ENCODE measurements at regions not wholly inside any gene's neighbourhood (a gene's known extent, or its start where the extent isn't known, plus 50 kb on each side); places are given as distances from the start of the nearest gene placed in this dataset.
A peak's percentile ranks its signal among the peaks of the same experiment; 100 is the strongest.

GRCh38 chr1:18542351-18542750, 61.6 kb downstream of the KLHDC7A start:
- H3K9me3 ChIP-seq (ENCODE audit: low read depth, low read length), result no peaks in the 10 kb centered on the region
- H3K4me3 ChIP-seq, result no peak overlapping the region
- DNase-seq (ENCODE audit: low read depth, low spot score), result no peak
- no peak overlapping the region for H3K9ac ChIP-seq (ENCODE audit: insufficient read length)
- 0 out of 2 replicates have a peak, but pooled peaks cover 3% of the 10 kb centered on the region for H3K36me3 ChIP-seq (ENCODE audit: insufficient read depth, low read length)
- TF ChIP-seq POLR2AphosphoS5 (IDR thresholded peaks at IDR 0.05; ENCODE audit: borderline replicate concordance, low read depth, low read length), result no peak
- no peak for TF ChIP-seq FOXP2 (optimal IDR thresholded peaks at IDR 0.05; ENCODE audit: control extremely low read depth, extremely low read length, insufficient read depth)
- TF ChIP-seq EZH2 (IDR thresholded peaks at IDR 0.05), result no peak
- H3K27ac ChIP-seq, result peak overlapping the region; percentile 55; the same call in 1 of the 2 replicates

- Histone ChIP-seq H3K9me3 (ENCODE audit: low read depth, low read length) (no peaks in the 10 kb centered on the region), H3K27ac (no peak overlapping the region), H3K9ac (ENCODE audit: insufficient read length) (no peak overlapping the region), H3K4me3 (no peak overlapping the region), H3K36me3 (ENCODE audit: insufficient read depth, low read length) (0 out of 2 replicates have a peak, but pooled peaks cover 3% of the 10 kb centered on the region)
- no peak for DNase-seq (ENCODE audit: low read depth, low spot score)
- TF ChIP-seq FOXP2 (optimal IDR thresholded peaks at IDR 0.05; ENCODE audit: control extremely low read depth, extremely low read length, insufficient read depth) (no peak), EZH2 (IDR thresholded peaks at IDR 0.05) (no peak), POLR2AphosphoS5 (IDR thresholded peaks at IDR 0.05; ENCODE audit: borderline replicate concordance, low read depth, low read length) (no peak)
Measured at GRCh38 chr1:18546026-18546425, 65.3 kb downstream of the KLHDC7A start.

- no peak overlapping the region for H3K4me3 ChIP-seq
Measured at GRCh38 chr1:18547460-18547859, 66.7 kb downstream of the KLHDC7A start.

GRCh38 chr1:18548643-18549042, 67.9 kb downstream of the KLHDC7A start:
- no peak for TF ChIP-seq POLR2AphosphoS5 (IDR thresholded peaks at IDR 0.05; ENCODE audit: borderline replicate concordance, low read depth, low read length)
- no peak for TF ChIP-seq FOXP2 (optimal IDR thresholded peaks at IDR 0.05; ENCODE audit: control extremely low read depth, extremely low read length, insufficient read depth)
- TF ChIP-seq EZH2 (IDR thresholded peaks at IDR 0.05), result no peak
- H3K9me3 ChIP-seq (ENCODE audit: low read depth, low read length), result no peaks in the 10 kb centered on the region
- no peak overlapping the region for H3K4me3 ChIP-seq
- H3K36me3 ChIP-seq (ENCODE audit: insufficient read depth, low read length), result no peaks in the 10 kb centered on the region
- H3K27ac ChIP-seq, result no peak overlapping the region
- H3K9ac ChIP-seq (ENCODE audit: insufficient read length), result no peak overlapping the region
- no peak for DNase-seq (ENCODE audit: low read depth, low spot score)

More at GRCh38 chr1:18547460-18547859, 66.7 kb downstream of the KLHDC7A start:
- 0 out of 2 replicates have a peak, but pooled peaks cover 3% of the 10 kb centered on the region for H3K36me3 ChIP-seq (ENCODE audit: insufficient read depth, low read length)
- no peaks in the 10 kb centered on the region for H3K9me3 ChIP-seq (ENCODE audit: low read depth, low read length)
- no peak overlapping the region for H3K27ac ChIP-seq
- DNase-seq (ENCODE audit: low read depth, low spot score), result no peak
- TF ChIP-seq POLR2AphosphoS5 (IDR thresholded peaks at IDR 0.05; ENCODE audit: borderline replicate concordance, low read depth, low read length) (no peak), EZH2 (IDR thresholded peaks at IDR 0.05) (no peak)
- no peak overlapping the region for H3K9ac ChIP-seq (ENCODE audit: insufficient read length)

GRCh38 chr1:18549106-18549505, 68.4 kb downstream of the KLHDC7A start:
- Histone ChIP-seq H3K9me3 (ENCODE audit: low read depth, low read length) (no peaks in the 10 kb centered on the region), H3K9ac (ENCODE audit: insufficient read length) (no peak overlapping the region), H3K27ac (no peak overlapping the region), H3K4me3 (no peak overlapping the region), H3K36me3 (ENCODE audit: insufficient read depth, low read length) (no peaks in the 10 kb centered on the region)
- no peak for DNase-seq (ENCODE audit: low read depth, low spot score)
- TF ChIP-seq EZH2 (IDR thresholded peaks at IDR 0.05), result no peak
- no peak for TF ChIP-seq POLR2AphosphoS5 (IDR thresholded peaks at IDR 0.05; ENCODE audit: borderline replicate concordance, low read depth, low read length)
- no peak for TF ChIP-seq FOXP2 (optimal IDR thresholded peaks at IDR 0.05; ENCODE audit: control extremely low read depth, extremely low read length, insufficient read depth)

GRCh38 chr1:18549906-18550305, 69.2 kb downstream of the KLHDC7A start:
- H3K36me3 ChIP-seq (ENCODE audit: insufficient read depth, low read length), result no peaks in the 10 kb centered on the region
- no peak overlapping the region for H3K4me3 ChIP-seq
- no peaks in the 10 kb centered on the region for H3K9me3 ChIP-seq (ENCODE audit: low read depth, low read length)
- TF ChIP-seq FOXP2 (optimal IDR thresholded peaks at IDR 0.05; ENCODE audit: control extremely low read depth, extremely low read length, insufficient read depth) (no peak), POLR2AphosphoS5 (IDR thresholded peaks at IDR 0.05; ENCODE audit: borderline replicate concordance, low read depth, low read length) (no peak)
- no peak for DNase-seq (ENCODE audit: low read depth, low spot score)
- H3K9ac ChIP-seq (ENCODE audit: insufficient read length), result no peak overlapping the region
- no peak overlapping the region for H3K27ac ChIP-seq

- no peaks in the 10 kb centered on the region for H3K9me3 ChIP-seq (ENCODE audit: low read depth, low read length)
- no peak overlapping the region for H3K4me3 ChIP-seq
- no peak overlapping the region for H3K9ac ChIP-seq (ENCODE audit: insufficient read length)
- no peak for TF ChIP-seq EZH2 (IDR thresholded peaks at IDR 0.05)
- TF ChIP-seq POLR2AphosphoS5 (IDR thresholded peaks at IDR 0.05; ENCODE audit: borderline replicate concordance, low read depth, low read length), result no peak
- TF ChIP-seq FOXP2 (optimal IDR thresholded peaks at IDR 0.05; ENCODE audit: control extremely low read depth, extremely low read length, insufficient read depth), result no peak
- no peak overlapping the region for H3K27ac ChIP-seq
- no peak for DNase-seq (ENCODE audit: low read depth, low spot score)
- no peaks in the 10 kb centered on the region for H3K36me3 ChIP-seq (ENCODE audit: insufficient read depth, low read length)
Measured at GRCh38 chr1:18552631-18553030, 71.9 kb downstream of the KLHDC7A start.

- TF ChIP-seq FOXP2 (optimal IDR thresholded peaks at IDR 0.05; ENCODE audit: control extremely low read depth, extremely low read length, insufficient read depth) (no peak), POLR2AphosphoS5 (IDR thresholded peaks at IDR 0.05; ENCODE audit: borderline replicate concordance, low read depth, low read length) (no peak), EZH2 (IDR thresholded peaks at IDR 0.05) (no peak)
- no peak overlapping the region for H3K27ac ChIP-seq
- no peaks in the 10 kb centered on the region for H3K9me3 ChIP-seq (ENCODE audit: low read depth, low read length)
Measured at GRCh38 chr1:18553388-18553787, 72.7 kb downstream of the KLHDC7A start.

GRCh38 chr1:18554099-18554498, 73.4 kb downstream of the KLHDC7A start:
- H3K9me3 ChIP-seq (ENCODE audit: low read depth, low read length), result no peaks in the 10 kb centered on the region
- H3K36me3 ChIP-seq (ENCODE audit: insufficient read depth, low read length), result no peaks in the 10 kb centered on the region
- no peak overlapping the region for H3K9ac ChIP-seq (ENCODE audit: insufficient read length)
- no peak for DNase-seq (ENCODE audit: low read depth, low spot score)
- H3K27ac ChIP-seq, result no peak overlapping the region
- TF ChIP-seq POLR2AphosphoS5 (IDR thresholded peaks at IDR 0.05; ENCODE audit: borderline replicate concordance, low read depth, low read length) (no peak), FOXP2 (optimal IDR thresholded peaks at IDR 0.05; ENCODE audit: control extremely low read depth, extremely low read length, insufficient read depth) (no peak), EZH2 (IDR thresholded peaks at IDR 0.05) (no peak)
- no peak overlapping the region for H3K4me3 ChIP-seq

More at GRCh38 chr1:18553388-18553787, 72.7 kb downstream of the KLHDC7A start:
- H3K36me3 ChIP-seq (ENCODE audit: insufficient read depth, low read length), result no peaks in the 10 kb centered on the region
- H3K9ac ChIP-seq (ENCODE audit: insufficient read length), result no peak overlapping the region
- DNase-seq (ENCODE audit: low read depth, low spot score), result no peak
- no peak overlapping the region for H3K4me3 ChIP-seq
